ENCODE measurements at regions not wholly inside any gene's neighbourhood (a gene's known extent, or its start where the extent isn't known, plus 50 kb on each side); places are given as distances from the start of the nearest gene placed in this dataset.

DNA sequence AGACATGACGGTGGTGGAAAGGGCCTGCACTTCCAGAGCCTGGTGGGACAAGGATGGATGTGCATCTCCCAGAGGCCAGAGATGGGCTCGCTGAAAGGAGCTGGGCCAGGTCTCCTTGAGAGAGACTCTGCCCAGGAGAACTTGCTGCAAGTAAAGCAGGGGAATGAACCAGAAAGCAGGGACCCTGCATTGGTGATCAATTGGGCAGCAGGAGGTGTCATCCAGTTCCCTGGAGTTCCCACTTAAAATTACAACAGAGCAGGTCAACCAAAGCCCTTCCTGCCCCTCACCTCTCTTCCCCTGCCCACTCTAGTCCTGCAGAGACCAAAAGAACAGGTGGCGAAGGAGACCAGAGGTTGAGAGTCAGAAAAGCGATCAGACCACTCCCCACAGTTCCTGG is 69.7 kb upstream of the CAB39 start:
- DNase-seq (ENCODE audit: low spot score): no peak
- in situ Hi-C loops (cut with MboI; ENCODE audit: low sequenced_read_pairs, unreplicated experiment): no loop called here
- TF ChIP-seq, protein P1, sequence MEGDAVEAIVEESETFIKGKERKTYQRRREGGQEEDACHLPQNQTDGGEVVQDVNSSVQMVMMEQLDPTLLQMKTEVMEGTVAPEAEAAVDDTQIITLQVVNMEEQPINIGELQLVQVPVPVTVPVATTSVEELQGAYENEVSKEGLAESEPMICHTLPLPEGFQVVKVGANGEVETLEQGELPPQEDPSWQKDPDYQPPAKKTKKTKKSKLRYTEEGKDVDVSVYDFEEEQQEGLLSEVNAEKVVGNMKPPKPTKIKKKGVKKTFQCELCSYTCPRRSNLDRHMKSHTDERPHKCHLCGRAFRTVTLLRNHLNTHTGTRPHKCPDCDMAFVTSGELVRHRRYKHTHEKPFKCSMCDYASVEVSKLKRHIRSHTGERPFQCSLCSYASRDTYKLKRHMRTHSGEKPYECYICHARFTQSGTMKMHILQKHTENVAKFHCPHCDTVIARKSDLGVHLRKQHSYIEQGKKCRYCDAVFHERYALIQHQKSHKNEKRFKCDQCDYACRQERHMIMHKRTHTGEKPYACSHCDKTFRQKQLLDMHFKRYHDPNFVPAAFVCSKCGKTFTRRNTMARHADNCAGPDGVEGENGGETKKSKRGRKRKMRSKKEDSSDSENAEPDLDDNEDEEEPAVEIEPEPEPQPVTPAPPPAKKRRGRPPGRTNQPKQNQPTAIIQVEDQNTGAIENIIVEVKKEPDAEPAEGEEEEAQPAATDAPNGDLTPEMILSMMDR (IDR thresholded peaks at IDR 0.05; ENCODE audit: borderline replicate concordance, control extremely low read depth, extremely low read depth, insufficient read depth, missing control alignments): no peak

GRCh38 chr2:230643576-230644291 is 68.9 kb upstream of the CAB39 start:
- in situ Hi-C loops (cut with MboI; ENCODE audit: low sequenced_read_pairs, unreplicated experiment): no loop called here
- DNase-seq (ENCODE audit: low spot score): peak; percentile 59
- TF ChIP-seq, protein P1 (IDR thresholded peaks at IDR 0.05; ENCODE audit: borderline replicate concordance, control extremely low read depth, extremely low read depth, insufficient read depth, missing control alignments): no peak

- in situ Hi-C loops (cut with MboI; ENCODE audit: low sequenced_read_pairs, unreplicated experiment): no loop called here
- TF ChIP-seq, protein P1 (IDR thresholded peaks at IDR 0.05; ENCODE audit: borderline replicate concordance, control extremely low read depth, extremely low read depth, insufficient read depth, missing control alignments): no peak
- no peak for DNase-seq (ENCODE audit: low spot score)
Measured at GRCh38 chr2:230644356-230644935, 68.2 kb upstream of the CAB39 start.

DNA sequence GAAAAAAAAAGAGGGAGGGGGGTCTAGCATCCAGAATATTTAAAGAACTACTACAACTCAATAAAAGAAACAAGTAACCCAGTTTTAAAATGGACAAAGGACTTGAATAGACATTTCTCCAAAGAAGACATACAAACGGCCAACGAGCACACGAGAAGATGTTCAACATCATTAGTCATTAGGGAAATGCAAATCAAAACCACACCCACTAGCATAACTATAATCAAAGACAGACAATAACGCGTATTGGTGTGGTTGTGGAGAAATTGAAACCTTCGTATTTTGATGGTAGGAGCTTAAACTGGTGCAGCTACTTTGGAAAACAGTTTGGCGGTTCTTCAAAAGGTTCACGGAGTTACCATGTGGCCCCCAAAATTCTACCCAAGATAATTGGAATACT is 64.3 kb upstream of the CAB39 start:
- no peak for DNase-seq (ENCODE audit: low spot score)
- TF ChIP-seq, protein P1 (IDR thresholded peaks at IDR 0.05; ENCODE audit: borderline replicate concordance, control extremely low read depth, extremely low read depth, insufficient read depth, missing control alignments): no peak
- in situ Hi-C loops (cut with MboI; ENCODE audit: low sequenced_read_pairs, unreplicated experiment): no loop called here

- TF ChIP-seq, protein P1 (IDR thresholded peaks at IDR 0.05; ENCODE audit: borderline replicate concordance, control extremely low read depth, extremely low read depth, insufficient read depth, missing control alignments): no peak
- no peak for DNase-seq (ENCODE audit: low spot score)
- in situ Hi-C loops (cut with MboI; ENCODE audit: low sequenced_read_pairs, unreplicated experiment): no loop called here
Measured at GRCh38 chr2:230650585-230651137, 62.0 kb upstream of the CAB39 start.

DNA sequence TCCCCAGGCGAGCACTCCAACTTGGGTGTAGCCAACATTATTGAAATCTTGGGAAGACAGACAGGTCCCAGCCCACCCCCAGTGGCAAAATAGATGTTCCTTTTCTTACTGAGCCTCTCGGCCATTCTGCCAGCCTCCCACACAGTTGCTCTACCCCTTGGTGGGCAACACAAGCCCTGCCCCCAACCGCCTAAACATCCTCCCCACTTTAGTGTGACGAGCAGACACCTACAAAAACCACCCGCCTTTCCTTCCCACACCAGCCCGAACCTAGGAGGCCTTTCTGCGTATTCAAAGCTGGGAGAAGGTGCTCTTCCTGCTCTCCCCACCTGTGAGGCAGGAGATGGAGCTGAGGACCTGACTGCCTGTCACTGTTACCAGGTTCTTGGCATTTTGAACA is 58.6 kb upstream of the CAB39 start:
- TF ChIP-seq, protein P1 (IDR thresholded peaks at IDR 0.05; ENCODE audit: borderline replicate concordance, control extremely low read depth, extremely low read depth, insufficient read depth, missing control alignments): no peak
- DNase-seq (ENCODE audit: low spot score): no peak
- in situ Hi-C loops (cut with MboI; ENCODE audit: low sequenced_read_pairs, unreplicated experiment): no loop called here
